NOMO-1 (cell line): ENCODE measurements at regions not wholly inside any gene's neighbourhood (a gene's known extent, or its start where the extent isn't known, plus 50 kb on each side); places are given as distances from the start of the nearest gene placed in this dataset.
"Not testable (repeated sequence)": the region's sequence is repeated elsewhere in the genome, so short reads cannot be mapped to it uniquely, and the experiment has no call there.

Source experiments
- DNase-seq, 2 experiments: peaks; one replicate each; lab custom pipeline; 2025; ENCODE audit not compliant: unreplicated experiment in 2 of 2; lab: John Stamatoyannopoulos, UW

GRCh38 chr2:237000481-237000880, 85.2 kb upstream of the COPS8 start:
- no peak for DNase-seq

DNA sequence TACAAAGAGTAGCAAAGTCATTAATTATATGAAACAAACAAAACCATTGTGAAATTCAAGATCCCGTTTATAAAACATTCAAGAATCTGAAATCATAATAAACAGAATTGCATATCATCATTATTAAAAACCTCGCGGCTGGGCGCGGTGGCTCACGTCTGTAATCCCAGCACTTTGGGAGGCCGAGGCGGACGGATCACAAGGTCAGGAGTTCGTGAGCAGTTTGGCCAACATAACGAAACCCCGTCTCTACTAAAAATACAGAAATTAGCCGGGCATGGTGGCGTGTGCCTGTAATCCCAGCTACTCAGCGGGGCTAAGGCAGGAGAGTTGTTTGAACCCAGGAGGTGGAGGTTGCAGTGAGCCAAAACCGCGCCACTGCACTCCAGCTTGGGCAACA, 80.3 kb upstream of the COPS8 start:
- not testable (repeated sequence) for DNase-seq

DNA sequence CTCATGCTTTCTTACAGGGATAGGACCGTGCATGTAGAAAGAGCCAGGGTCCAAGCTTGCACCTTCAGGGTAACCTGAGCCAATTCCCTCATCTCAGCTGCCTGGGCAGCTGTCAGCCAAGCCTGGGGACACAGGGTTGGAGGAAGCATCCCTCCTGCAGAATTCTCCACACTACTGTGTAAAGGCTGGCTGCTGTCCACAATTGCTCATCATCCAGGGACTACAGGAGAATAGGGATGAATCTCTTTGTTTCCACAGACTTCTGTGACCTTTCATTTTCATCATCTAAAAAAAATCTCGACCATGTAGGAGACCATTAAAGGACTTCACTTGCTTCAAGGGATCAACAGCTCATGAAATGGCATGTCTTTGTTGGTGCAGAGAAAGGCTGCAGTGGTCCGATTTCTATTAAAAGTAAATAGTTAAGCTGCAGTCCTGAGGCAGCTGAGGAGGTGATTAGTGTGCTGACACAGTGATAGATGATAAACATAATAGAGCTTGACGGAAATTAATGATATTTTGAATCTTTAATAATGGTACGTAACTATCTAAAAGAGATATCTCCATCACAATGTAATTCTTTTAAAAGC, 74.4 kb upstream of the COPS8 start:
- no peak for DNase-seq

GRCh38 chr2:237012004-237012403, 73.7 kb upstream of the COPS8 start:
- DNase-seq = no peak

- DNase-seq = no peak
Observed at GRCh38 chr2:237012577-237013267, 73.0 kb upstream of the COPS8 start.

GRCh38 chr2:237016121-237016915, 69.4 kb upstream of the COPS8 start:
- DNase-seq = no peak

DNA sequence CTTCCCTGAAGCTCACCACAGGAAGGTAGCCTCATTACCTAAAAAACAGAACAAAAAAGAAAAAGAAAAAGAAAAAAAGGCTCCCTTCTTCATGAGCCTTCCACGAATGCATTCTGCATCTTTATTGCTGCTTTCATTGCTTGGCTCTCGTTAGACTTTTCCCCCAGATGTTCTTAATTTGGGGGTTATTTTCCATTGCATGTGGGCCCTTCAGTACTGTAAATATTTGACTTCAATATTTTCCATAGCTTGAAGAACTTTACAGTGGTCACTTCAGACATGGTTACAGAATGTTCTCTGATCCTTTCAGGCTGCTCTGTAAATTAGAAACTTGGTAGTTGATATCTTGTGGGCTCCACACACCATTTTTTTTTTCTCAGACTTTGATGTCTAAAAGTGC, 65.6 kb upstream of the COPS8 start:
- no peak for DNase-seq

- no peak for DNase-seq
Observed at GRCh38 chr2:237022533-237022932, 63.2 kb upstream of the COPS8 start.

DNA sequence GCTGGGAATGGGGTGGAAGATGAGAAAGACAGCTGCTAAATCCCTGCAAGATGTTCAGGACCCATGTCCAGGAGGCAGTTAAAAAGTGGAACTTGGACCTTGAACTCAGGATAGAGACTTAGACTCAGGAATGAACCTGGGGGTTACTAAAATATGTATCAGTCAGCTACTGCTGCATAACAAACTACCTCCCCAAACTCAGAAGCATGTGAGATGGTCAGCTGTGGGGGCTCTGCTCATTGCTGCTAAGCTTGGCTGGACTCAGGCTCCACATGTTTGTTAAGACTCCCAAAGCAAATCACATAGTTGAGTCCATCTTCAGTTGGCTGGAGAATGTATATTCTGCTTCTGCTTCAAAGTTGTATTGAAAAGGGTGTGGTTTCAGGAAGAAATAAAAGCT, 61.4 kb upstream of the COPS8 start:
- DNase-seq = no peak

GRCh38 chr2:237025090-237025865, 60.4 kb upstream of the COPS8 start:
- peak; percentile 12 to 18 for DNase-seq

- DNase-seq = peak; percentile 55 to 67
Observed at GRCh38 chr2:237026981-237027711, 58.5 kb upstream of the COPS8 start.

DNA sequence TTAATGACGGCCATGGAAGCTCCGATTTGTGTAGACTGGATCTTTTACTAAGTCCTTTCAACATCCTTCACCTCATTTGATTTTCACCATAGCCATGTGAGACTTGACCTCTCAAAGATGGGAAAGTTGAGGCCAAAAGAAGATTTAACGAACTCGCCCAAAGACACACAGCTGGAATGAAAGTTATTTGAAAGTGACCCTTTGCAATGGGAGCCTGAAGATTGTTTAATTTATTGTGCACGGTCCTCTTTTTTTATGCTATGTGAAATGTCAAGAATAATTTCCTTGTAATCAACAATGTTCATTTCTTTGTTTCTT, 58.0 kb upstream of the COPS8 start:
- no peak for DNase-seq

GRCh38 chr2:237030382-237030781, 55.3 kb upstream of the COPS8 start:
- no peak for DNase-seq

DNA sequence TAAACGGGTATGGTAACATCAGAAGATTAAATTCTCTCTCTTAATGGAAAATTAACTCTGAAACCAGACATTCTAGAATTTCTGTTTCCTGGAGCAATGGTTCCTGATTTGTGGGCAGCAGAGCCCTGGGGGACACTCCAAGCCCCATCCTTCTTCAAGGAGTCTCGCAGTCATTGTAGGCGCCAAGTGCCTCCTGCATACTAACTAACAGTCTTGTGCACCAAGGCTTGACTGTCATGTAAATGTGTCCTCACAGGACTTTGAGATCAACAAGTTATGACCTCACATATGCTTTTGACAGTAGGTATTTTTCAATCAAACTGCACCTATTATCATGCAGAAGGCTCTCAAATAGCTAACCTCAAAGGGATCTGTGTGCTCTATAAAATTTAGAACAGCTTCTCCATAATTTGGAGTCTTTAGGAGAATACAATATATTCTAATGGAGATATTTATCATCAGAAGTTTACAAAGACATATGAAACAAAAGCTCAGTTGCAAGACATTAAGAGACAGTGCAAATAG, 52.1 kb upstream of the COPS8 start:
- DNase-seq = no peak

GRCh38 chr2:237035781-237036475, 49.8 kb upstream of the COPS8 start:
- DNase-seq = no peak
